ENCODE measurements at regions not wholly inside any gene's neighbourhood (a gene's known extent, or its start where the extent isn't known, plus 50 kb on each side); places are given as distances from the start of the nearest gene placed in this dataset.
"Not testable (repeated sequence)": the region's sequence is repeated elsewhere in the genome, so short reads cannot be mapped to it uniquely, and the experiment has no call there.

GRCh38 chr1:157429601-157430240 is 122.6 kb downstream of the FCRL5 start:
- no peaks in the 10 kb centered on the region for H3K36me3 Mint-ChIP-seq (ENCODE audit: low read depth)
- no peaks in the 10 kb centered on the region for H3K4me1 Mint-ChIP-seq (ENCODE audit: low read depth)
- H3K27ac Mint-ChIP-seq = no peak overlapping the region
- no peak overlapping the region for H3K4me3 Mint-ChIP-seq
- H3K27me3 Mint-ChIP-seq (ENCODE audit: insufficient read depth) = peaks cover 5% of the 10 kb centered on the region; the same call in 1 of the 2 replicates
- no peaks in the 10 kb centered on the region for H3K9me3 Mint-ChIP-seq
- TF ChIP-seq CTCF (IDR thresholded peaks at IDR 0.05) = no peak
- DNase-seq = no peak

GRCh38 chr1:157423764-157424163 is 128.6 kb downstream of the FCRL5 start:
- H3K27me3 Mint-ChIP-seq (ENCODE audit: insufficient read depth); H3K4me3 Mint-ChIP-seq; H3K36me3 Mint-ChIP-seq (ENCODE audit: low read depth); H3K27ac Mint-ChIP-seq; DNase-seq; H3K9me3 Mint-ChIP-seq; H3K4me1 Mint-ChIP-seq (ENCODE audit: low read depth): not testable (repeated sequence)

DNA sequence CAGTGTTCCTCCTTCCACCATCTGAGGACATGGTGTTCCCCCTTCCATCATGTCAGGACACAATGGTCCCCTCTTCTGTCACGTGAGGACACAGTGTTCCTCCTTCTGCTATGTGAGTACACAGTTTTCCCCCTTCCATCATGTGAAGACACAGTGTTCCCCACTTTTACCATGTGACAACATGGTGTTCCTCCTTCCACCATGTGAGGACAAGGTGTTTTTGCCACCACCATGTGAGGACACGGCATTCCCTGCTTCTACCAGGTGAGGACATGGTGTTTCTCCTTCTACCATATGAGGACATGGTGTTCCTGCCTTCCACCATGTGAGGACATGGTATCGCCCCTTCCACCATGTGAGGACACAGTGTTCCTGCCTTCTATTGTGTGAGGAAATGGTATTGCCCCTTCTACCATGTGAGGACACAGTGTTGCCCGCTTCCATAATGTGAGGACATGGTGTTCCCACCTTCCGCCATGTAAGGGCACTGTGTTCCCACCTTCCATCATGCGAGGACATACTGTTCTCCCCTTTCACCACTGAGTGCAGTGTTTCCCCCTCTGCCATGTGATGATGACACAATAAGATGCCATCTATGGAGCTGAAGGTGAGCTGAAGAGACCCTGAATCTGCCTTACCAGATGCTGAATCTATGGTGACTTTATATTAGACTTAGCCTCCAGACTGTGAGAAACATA is 132.3 kb downstream of the FCRL5 start:
- no peaks in the 10 kb centered on the region for H3K36me3 Mint-ChIP-seq (ENCODE audit: low read depth)
- DNase-seq = no peak
- no peaks in the 10 kb centered on the region for H3K9me3 Mint-ChIP-seq
- H3K27ac Mint-ChIP-seq = no peak overlapping the region
- TF ChIP-seq CTCF (IDR thresholded peaks at IDR 0.05) = no peak
- H3K27me3 Mint-ChIP-seq (ENCODE audit: insufficient read depth) = peaks cover 5% of the 10 kb centered on the region; the same call in 1 of the 2 replicates
- H3K4me1 Mint-ChIP-seq (ENCODE audit: low read depth) = no peaks in the 10 kb centered on the region
- H3K4me3 Mint-ChIP-seq = no peak overlapping the region

- peaks cover 8% of the 10 kb centered on the region; the same call in 1 of the 2 replicates for H3K27me3 Mint-ChIP-seq (ENCODE audit: insufficient read depth)
- no peak for TF ChIP-seq CTCF (IDR thresholded peaks at IDR 0.05)
Measured at GRCh38 chr1:157418659-157419058, 133.7 kb downstream of the FCRL5 start.

GRCh38 chr1:157418231-157418630 is 134.1 kb downstream of the FCRL5 start:
- Mint-ChIP-seq H3K9me3 (no peaks in the 10 kb centered on the region), H3K4me1 (ENCODE audit: low read depth) (no peaks in the 10 kb centered on the region), H3K4me3 (no peak overlapping the region), H3K27ac (no peak overlapping the region), H3K27me3 (ENCODE audit: insufficient read depth) (peaks cover 8% of the 10 kb centered on the region; the same call in 1 of the 2 replicates), H3K36me3 (ENCODE audit: low read depth) (no peaks in the 10 kb centered on the region)
- no peak for DNase-seq
- no peak for TF ChIP-seq CTCF (IDR thresholded peaks at IDR 0.05)

More at GRCh38 chr1:157418659-157419058, 133.7 kb downstream of the FCRL5 start:
- Mint-ChIP-seq H3K4me1 (ENCODE audit: low read depth) (no peaks in the 10 kb centered on the region), H3K36me3 (ENCODE audit: low read depth) (no peaks in the 10 kb centered on the region), H3K9me3 (no peaks in the 10 kb centered on the region), H3K27ac (no peak overlapping the region), H3K4me3 (no peak overlapping the region)
- no peak for DNase-seq

DNA sequence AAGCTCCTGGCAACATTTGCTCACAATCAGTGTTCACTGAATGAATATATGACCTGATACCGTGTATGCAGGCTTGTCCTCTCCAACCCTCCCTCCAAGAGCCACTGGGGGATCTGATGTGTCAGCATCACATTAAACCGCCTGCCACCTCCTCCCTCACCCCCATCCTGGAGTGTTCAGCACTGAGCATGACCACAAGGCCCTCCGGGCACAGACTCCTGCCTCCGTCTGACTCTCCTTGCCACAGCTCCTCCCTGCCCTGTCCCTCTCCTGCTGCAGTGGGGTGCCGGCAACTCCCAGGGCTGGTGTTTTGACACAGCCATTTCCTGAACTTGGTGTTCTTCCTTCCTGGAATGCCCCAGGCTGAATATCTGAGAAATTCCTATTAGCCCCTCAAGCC is 136.7 kb downstream of the FCRL5 start:
- Mint-ChIP-seq H3K4me3 (no peak overlapping the region), H3K27ac (no peak overlapping the region), H3K27me3 (ENCODE audit: insufficient read depth) (peaks cover 13% of the 10 kb centered on the region), H3K4me1 (ENCODE audit: low read depth) (no peaks in the 10 kb centered on the region), H3K36me3 (ENCODE audit: low read depth) (no peaks in the 10 kb centered on the region), H3K9me3 (no peaks in the 10 kb centered on the region)
- DNase-seq = no peak
- TF ChIP-seq CTCF (IDR thresholded peaks at IDR 0.05) = no peak

Measured in HFFc6 (cell line).